ENCODE measurements at regions not wholly inside any gene's neighbourhood (a gene's known extent, or its start where the extent isn't known, plus 50 kb on each side); places are given as distances from the start of the nearest gene placed in this dataset.
A peak's percentile ranks its signal among the peaks of the same experiment; 100 is the strongest.

GRCh38 chr2:216553482-216554240 lies 55.0 kb downstream of the RPL37A start:
- DNase-seq (ENCODE audit: low spot score) = no peak

DNA sequence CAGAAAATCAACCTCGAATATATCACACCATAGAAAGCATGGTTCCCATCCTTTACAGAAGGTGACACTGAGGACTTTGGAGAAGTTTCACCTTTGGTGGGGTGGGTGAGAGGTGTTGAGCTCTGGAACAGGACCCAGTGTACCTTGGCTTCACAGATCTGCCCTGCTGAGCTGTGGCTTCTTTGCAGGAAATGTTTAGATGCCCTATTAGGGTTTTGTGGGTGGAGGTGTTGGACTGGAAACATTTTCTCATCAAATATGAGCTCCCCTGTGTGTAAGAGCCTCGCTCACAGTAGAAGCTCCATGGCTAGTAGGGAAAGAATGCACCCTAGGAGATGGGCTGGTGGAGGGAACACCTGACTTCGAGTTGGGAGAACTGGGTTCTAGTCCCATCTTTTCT lies 55.6 kb downstream of the RPL37A start:
- DNase-seq (ENCODE audit: low spot score) = no peak

DNA sequence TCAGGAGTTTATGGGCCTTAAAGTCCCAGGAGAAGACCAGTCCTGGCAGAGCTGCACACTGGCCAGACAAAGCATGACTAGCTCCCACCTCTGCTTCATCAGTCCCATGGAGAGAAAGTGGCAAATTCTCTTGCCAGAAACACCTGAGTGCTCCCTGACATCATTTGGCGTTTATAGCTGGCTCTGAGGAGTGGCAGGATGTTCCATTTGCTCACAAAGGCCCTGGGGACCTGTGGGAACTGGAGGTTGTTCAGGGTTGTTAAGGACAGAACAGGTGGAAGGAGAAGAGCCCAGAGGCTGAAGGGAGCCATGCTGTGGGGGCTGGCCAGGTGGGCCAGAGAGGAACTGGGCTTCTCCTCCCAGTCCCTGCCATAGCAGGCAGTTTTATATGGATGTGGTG lies 56.1 kb downstream of the RPL37A start:
- DNase-seq (ENCODE audit: low spot score) = peak; percentile 33

DNA sequence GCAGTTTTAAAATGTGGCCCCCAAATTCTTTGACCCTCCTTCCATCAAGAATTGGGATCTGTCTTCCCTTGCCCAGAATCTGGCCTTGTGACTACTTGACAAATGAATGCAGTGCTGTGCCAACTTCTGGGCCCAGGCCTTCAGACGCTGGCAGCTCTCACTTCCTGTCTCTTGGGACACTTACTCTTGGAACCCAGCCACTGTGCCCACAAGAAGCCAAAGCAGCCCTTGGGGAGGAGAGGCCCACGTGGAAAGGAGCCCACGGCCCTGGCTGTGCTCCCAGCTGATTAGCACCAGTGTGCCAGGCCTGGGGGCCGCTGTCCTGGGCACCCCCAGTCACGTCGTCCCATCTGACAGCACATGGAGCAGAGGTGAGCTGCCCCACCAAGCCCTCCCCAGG lies 56.6 kb downstream of the RPL37A start:
- peak; percentile 70 for DNase-seq (ENCODE audit: low spot score)

- DNase-seq (ENCODE audit: low spot score) = no peak
Observed at GRCh38 chr2:216556202-216556601, 57.6 kb downstream of the RPL37A start.

GRCh38 chr2:216557413-216557812 lies 58.8 kb downstream of the RPL37A start:
- no peak for DNase-seq (ENCODE audit: low spot score)

DNA sequence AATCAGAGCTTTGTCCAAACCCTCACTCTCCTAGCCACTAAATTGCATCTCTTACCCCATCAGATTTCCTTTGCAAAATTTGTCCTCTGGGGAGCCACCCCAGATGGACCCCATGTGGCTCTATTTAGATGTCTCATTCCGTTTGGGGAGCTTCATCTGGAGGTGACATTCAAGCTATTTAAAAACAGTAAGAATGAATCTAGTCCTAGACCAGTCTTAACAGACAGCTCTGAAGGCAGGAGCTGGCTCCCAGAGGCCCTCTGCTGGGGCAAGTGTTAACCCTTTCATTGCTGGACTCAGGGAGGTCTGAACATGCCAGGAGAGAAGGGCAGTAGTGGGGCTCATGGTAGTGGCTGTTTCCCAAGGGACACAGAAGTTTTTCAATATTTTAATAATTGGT lies 59.2 kb downstream of the RPL37A start:
- no peak for DNase-seq (ENCODE audit: low spot score)

GRCh38 chr2:216559625-216560156 lies 61.0 kb downstream of the RPL37A start:
- DNase-seq (ENCODE audit: low spot score) = no peak

DNA sequence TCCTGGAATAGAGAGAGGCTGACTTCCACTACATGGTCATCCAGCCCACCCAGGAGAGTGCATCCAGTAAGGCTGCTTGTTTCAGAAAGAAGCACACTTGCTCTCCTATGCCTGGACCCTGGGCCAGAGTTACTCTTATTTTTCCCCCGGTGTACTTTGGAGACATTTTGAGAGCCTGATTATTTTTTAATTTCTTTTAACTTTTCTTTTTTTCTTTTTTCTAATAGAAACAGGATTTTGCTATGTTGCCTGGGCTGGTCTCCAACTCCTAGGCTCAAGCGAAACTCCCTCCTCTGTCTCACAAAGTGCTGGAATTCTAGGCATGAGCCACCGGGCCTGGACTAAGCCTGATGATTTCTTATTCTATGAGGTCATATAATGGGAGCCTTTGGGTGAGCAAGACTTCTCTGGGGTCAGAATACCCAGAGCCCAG lies 62.2 kb downstream of the RPL37A start:
- DNase-seq (ENCODE audit: low spot score) = peak; percentile 40

DNA sequence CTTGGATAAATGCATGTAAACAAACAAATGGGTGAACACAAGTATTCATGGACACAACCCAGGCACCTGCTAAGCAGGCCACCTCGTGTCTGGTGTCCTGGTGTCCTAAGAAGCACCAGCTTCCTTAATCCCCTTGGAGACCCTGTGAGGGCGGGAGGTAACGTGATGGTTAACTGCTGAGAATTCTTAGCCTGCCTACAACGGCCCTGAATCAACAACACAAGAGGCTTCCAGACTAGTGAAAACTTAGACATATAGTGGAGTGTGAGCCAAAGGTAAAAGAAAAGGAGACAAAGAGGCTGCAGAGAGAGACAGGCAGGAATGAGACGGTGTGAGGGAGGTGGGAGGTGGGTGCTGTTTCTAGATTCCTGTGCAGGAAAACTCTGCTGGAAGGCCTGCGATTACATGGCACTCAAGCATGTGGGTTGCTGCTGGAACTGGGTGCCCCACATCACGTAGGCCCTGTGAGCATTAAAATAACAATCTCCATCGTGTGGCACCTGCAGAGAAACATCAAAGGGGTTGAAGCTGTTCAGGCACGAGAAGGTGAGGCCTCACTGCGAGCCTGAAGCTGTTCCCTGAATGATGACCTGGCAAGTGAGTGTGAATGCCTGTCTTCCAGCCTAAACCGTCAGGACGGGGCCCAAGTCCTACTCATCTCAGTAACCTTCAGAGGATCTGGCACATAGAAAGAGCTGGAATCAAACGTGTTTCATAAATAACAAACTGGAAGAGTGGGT lies 64.2 kb downstream of the RPL37A start:
- no peak for DNase-seq (ENCODE audit: low spot score)

- no peak for DNase-seq (ENCODE audit: low spot score)
Observed at GRCh38 chr2:216563646-216564045, 65.0 kb downstream of the RPL37A start.

- no peak for DNase-seq (ENCODE audit: low spot score)
Observed at GRCh38 chr2:216564611-216565010, 66.0 kb downstream of the RPL37A start.

DNA sequence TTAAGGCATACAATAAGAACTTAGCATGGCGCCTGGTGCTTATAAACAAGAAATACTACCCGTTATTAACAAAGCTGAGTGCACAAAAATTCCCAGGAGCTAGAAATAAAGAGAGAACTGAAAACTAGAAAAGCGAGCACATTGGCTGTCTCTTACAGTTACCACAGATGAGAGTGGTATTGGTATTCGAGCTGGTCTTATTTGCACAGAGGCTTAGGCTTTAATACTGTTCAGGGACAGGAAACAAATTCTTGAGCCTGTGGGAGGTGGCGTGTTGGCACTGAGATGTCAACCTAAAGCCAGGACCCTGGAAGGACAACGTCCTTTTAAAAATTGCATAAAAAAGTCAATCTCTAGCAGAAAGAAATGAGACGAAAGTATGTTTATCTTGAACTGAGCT lies 67.3 kb upstream of the IGFBP2 start:
- DNase-seq (ENCODE audit: low spot score) = no peak

GRCh38 chr2:216568576-216568975 lies 64.6 kb upstream of the IGFBP2 start:
- DNase-seq (ENCODE audit: low spot score) = no peak

- DNase-seq (ENCODE audit: low spot score) = no peak
Observed at GRCh38 chr2:216569765-216570164, 63.5 kb upstream of the IGFBP2 start.

- no peak for DNase-seq (ENCODE audit: low spot score)
Observed at GRCh38 chr2:216570357-216570756, 62.9 kb upstream of the IGFBP2 start.

DNA sequence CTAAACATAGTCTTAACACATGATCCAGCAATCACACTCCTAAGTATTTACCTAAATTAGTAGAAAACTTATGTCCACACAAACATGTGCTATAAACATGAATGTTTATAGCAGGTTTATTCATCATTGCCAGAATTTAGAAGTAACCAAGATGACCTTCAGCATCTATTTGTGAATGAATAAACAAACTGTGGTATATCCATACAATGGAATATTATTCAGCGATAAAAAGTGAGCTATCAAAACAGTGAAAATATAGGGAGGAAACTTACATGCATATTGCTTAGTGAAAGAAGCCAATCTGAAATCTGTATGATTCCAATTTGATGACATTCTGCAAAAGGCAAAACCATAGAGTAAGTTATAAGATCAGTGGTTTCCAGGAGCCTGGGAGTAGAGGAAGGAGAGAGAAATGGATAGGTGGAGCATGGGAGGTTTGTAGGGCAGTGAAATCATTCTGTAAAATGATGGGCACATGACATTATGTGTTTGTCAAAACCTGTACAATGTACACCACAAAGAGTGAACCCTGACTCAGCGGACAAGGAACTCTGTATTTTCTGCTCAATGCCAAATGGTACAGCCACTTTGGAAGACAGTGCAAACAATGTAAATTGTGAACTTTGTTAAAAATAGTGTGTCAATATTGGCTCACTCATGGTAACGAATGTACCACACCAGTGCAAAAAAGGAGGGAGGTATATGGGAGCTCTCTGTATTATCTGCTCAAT lies 61.9 kb upstream of the IGFBP2 start:
- DNase-seq (ENCODE audit: low spot score) = no peak

- peak; percentile 12 for DNase-seq (ENCODE audit: low spot score)
Observed at GRCh38 chr2:216571909-216572513, 61.2 kb upstream of the IGFBP2 start.

DNA sequence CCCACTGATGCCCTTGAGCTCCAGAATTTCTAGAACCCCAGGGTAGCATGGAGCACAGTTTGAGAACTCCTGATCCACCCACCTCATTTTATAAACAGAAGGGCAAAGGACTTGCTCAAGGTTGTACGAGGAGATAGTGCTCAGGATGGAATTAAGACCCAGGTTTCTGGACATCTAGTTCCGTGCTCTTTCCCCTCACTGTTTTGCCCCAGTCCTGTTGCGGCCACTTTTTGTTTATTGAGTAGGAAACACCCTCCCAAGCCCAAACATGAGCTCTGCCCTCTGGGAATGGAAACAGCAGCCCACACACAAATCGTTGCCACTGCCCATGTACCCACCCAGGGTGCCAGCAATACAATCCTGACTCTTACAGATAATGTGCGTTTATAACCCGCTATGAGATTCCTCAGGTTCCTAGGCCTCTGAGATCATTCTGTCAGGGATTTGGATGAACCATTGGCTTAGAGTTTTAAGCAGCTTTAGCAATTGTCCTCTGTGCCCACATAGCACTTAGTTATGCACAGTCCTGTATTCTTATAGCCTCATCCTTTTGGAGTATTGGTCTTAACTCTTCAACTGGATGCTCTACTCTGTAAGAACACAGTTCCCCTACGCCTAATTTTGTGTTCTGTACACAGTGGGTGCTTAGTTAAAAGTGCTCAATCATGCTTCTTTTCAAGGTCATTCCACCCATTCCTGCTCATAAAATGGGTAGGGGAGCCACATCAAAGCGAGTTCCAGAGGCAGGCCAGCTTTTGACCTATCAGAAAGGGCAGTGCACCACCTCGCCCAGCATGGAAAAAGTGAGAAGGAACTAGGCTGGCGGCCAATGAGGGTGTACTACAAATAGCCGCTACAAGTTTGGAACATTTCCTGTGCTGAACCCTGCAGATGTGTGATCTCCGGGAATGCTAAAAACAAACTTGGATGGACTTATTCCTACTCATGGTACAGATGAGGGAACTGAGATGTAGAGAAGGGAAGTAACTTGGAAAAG lies 60.3 kb upstream of the IGFBP2 start:
- DNase-seq (ENCODE audit: low spot score) = no peak

DNA sequence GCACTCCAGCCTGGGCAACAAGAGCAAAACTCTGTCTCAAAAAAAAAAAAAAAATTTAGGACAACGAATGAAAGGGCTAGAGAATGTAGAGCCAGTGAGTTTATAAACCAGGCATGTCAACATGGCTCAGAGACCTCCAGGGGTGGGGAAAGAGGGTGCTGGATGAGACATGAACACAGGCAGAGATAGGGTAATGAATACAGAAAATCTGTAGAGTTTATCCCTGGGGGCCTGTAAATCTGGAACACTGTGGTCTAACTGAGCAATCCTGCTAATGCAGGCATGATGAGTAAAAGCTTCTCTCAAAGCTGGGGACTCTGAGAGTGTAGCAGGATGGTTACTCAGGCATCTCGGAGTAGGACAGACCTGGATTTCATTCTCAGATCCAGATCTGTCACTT lies 59.2 kb upstream of the IGFBP2 start:
- no peak for DNase-seq (ENCODE audit: low spot score)

DNA sequence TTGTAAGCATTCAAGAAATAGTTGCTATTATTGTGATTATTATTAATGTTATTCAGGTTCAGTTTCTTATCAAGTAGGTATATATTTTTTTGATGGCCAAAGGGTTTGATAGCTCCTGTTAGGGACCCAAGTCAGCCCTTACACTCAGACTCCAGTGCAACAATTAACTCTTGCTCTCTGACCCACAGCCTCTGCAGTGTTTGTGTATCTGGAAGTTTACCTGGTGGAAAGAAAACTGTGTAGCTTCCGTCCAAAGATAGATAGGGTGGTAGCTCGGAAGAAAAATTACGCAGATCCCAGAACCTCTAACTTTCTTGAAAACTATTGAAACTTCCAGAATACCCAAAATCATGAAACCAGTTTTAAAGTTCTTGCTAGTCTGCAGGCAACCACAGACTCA lies 58.6 kb upstream of the IGFBP2 start:
- DNase-seq (ENCODE audit: low spot score) = no peak

Data from kidney tubule cell (primary cell).